ACC112 (cell line): ENCODE measurements at regions not wholly inside any gene's neighbourhood (a gene's known extent, or its start where the extent isn't known, plus 50 kb on each side); places are given as distances from the start of the nearest gene placed in this dataset.

Source experiments
- H2AFZ ChIP-seq: fragments of 200-600 bp; sonication (generic); one replicate; pipeline ENCODE4 v1.6.0; 2017; ENCODE audit warnings: antibody characterized with exemption, low read length; ENCODE audit not compliant: unreplicated experiment
- H3K27ac ChIP-seq: fragments of 200-600 bp; sonication (generic); 2 replicates; pipeline ENCODE4 v1.5.1; 2014; ENCODE audit warnings: low read depth, mild to moderate bottlenecking, antibody characterized with exemption, low read length, moderate library complexity
- H3K27me3 ChIP-seq: fragments of 200-600 bp; sonication (generic); 2 replicates; pipeline ENCODE4 v1.6.1; 2014; ENCODE audit warnings: mild to moderate bottlenecking, antibody characterized with exemption, low read length, moderate library complexity, mixed read lengths; ENCODE audit not compliant: insufficient read depth
- H3K36me3 ChIP-seq: fragments of 200-600 bp; sonication (generic); 2 replicates; pipeline ENCODE4 v1.6.1; 2016; ENCODE audit warnings: mild to moderate bottlenecking, antibody characterized with exemption, low read length, moderate library complexity, mixed read lengths; ENCODE audit not compliant: insufficient read depth
- H3K4me1 ChIP-seq: fragments of 200-600 bp; sonication (generic); one replicate; pipeline ENCODE4 v1.6.1; 2016; ENCODE audit warnings: low read length, mixed read lengths; ENCODE audit not compliant: insufficient read depth, unreplicated experiment, control insufficient read depth
- H3K4me3 ChIP-seq: fragments of 200-600 bp; sonication (generic); 2 replicates; pipeline ENCODE4 v1.5.1; 2014; ENCODE audit warnings: mild to moderate bottlenecking, low read depth, low read length
- H3K79me2 ChIP-seq: fragments of 200-600 bp; sonication (generic); one replicate; pipeline ENCODE4 v1.6.0; 2016; ENCODE audit warnings: low read length; ENCODE audit not compliant: control insufficient read depth, unreplicated experiment, insufficient read depth

GRCh38 chr7:135847242-135847641 is 98.6 kb upstream of the FAM180A start:
- Histone ChIP-seq H3K36me3 (no peaks in the 10 kb centered on the region), H3K4me1 (no peaks in the 10 kb centered on the region)

GRCh38 chr7:135846339-135846738 is 97.7 kb upstream of the FAM180A start:
- no peaks in the 10 kb centered on the region for H3K27me3 ChIP-seq

More at GRCh38 chr7:135847242-135847641, 98.6 kb upstream of the FAM180A start:
- Histone ChIP-seq H3K79me2 (no peaks in the 10 kb centered on the region), H3K27ac (no peak overlapping the region), H2AFZ (no peak overlapping the region), H3K27me3 (no peaks in the 10 kb centered on the region), H3K4me3 (no peak overlapping the region)

GRCh38 chr7:135845415-135846075 is 96.9 kb upstream of the FAM180A start:
- Histone ChIP-seq H3K27ac (no peak overlapping the region), H2AFZ (no peak overlapping the region), H3K36me3 (no peaks in the 10 kb centered on the region), H3K27me3 (no peaks in the 10 kb centered on the region), H3K4me1 (no peaks in the 10 kb centered on the region), H3K79me2 (no peaks in the 10 kb centered on the region), H3K4me3 (no peak overlapping the region)

More at GRCh38 chr7:135846339-135846738, 97.7 kb upstream of the FAM180A start:
- no peak overlapping the region for H3K4me3 ChIP-seq
- no peak overlapping the region for H2AFZ ChIP-seq
- H3K4me1 ChIP-seq: no peaks in the 10 kb centered on the region
- H3K36me3 ChIP-seq: no peaks in the 10 kb centered on the region
- no peak overlapping the region for H3K27ac ChIP-seq
- H3K79me2 ChIP-seq: no peaks in the 10 kb centered on the region

GRCh38 chr7:135844903-135845302 is 96.3 kb upstream of the FAM180A start:
- H3K27ac ChIP-seq: no peak overlapping the region
- no peaks in the 10 kb centered on the region for H3K36me3 ChIP-seq
- H3K27me3 ChIP-seq: no peaks in the 10 kb centered on the region
- no peak overlapping the region for H2AFZ ChIP-seq
- H3K4me1 ChIP-seq: no peaks in the 10 kb centered on the region
- H3K4me3 ChIP-seq: no peak overlapping the region
- no peaks in the 10 kb centered on the region for H3K79me2 ChIP-seq

- Histone ChIP-seq H3K27me3 (no peaks in the 10 kb centered on the region), H3K27ac (no peak overlapping the region), H3K4me3 (no peak overlapping the region), H2AFZ (no peak overlapping the region), H3K79me2 (no peaks in the 10 kb centered on the region), H3K36me3 (no peaks in the 10 kb centered on the region), H3K4me1 (no peaks in the 10 kb centered on the region)
Measured at GRCh38 chr7:135843214-135843613, 94.6 kb upstream of the FAM180A start.

GRCh38 chr7:135842446-135843179 is 94.0 kb upstream of the FAM180A start:
- Histone ChIP-seq H3K4me1 (no peaks in the 10 kb centered on the region), H3K27me3 (peaks cover 3% of the 10 kb centered on the region; the same call in 1 of the 2 replicates), H2AFZ (no peak overlapping the region), H3K4me3 (no peak overlapping the region), H3K27ac (no peak overlapping the region), H3K79me2 (no peaks in the 10 kb centered on the region), H3K36me3 (no peaks in the 10 kb centered on the region)

GRCh38 chr7:135840591-135840990 is 92.0 kb upstream of the FAM180A start:
- H3K79me2 ChIP-seq: no peaks in the 10 kb centered on the region
- no peaks in the 10 kb centered on the region for H3K36me3 ChIP-seq
- H3K4me3 ChIP-seq: no peak overlapping the region
- peaks cover 7% of the 10 kb centered on the region; the same call in 1 of the 2 replicates for H3K27me3 ChIP-seq
- H3K27ac ChIP-seq: no peak overlapping the region
- no peak overlapping the region for H2AFZ ChIP-seq
- no peaks in the 10 kb centered on the region for H3K4me1 ChIP-seq

GRCh38 chr7:135837675-135838074 is 89.1 kb upstream of the FAM180A start:
- Histone ChIP-seq H3K4me1 (no peaks in the 10 kb centered on the region), H3K27ac (no peak overlapping the region)

GRCh38 chr7:135834266-135834665 is 85.7 kb upstream of the FAM180A start:
- no peaks in the 10 kb centered on the region for H3K36me3 ChIP-seq
- H3K27ac ChIP-seq: no peak overlapping the region
- no peaks in the 10 kb centered on the region for H3K79me2 ChIP-seq
- H3K27me3 ChIP-seq: peaks cover 34% of the 10 kb centered on the region
- no peak overlapping the region for H2AFZ ChIP-seq
- no peaks in the 10 kb centered on the region for H3K4me1 ChIP-seq
- no peak overlapping the region for H3K4me3 ChIP-seq

More at GRCh38 chr7:135837675-135838074, 89.1 kb upstream of the FAM180A start:
- Histone ChIP-seq H2AFZ (no peak overlapping the region), H3K79me2 (no peaks in the 10 kb centered on the region), H3K36me3 (no peaks in the 10 kb centered on the region), H3K27me3 (peaks cover 17% of the 10 kb centered on the region; the same call in 1 of the 2 replicates), H3K4me3 (no peak overlapping the region)

- H3K27me3 ChIP-seq: peaks cover 41% of the 10 kb centered on the region
- no peaks in the 10 kb centered on the region for H3K4me1 ChIP-seq
- H3K36me3 ChIP-seq: no peaks in the 10 kb centered on the region
- H3K79me2 ChIP-seq: no peaks in the 10 kb centered on the region
- H3K27ac ChIP-seq: no peak overlapping the region
- no peak overlapping the region for H3K4me3 ChIP-seq
- H2AFZ ChIP-seq: no peak overlapping the region
Measured at GRCh38 chr7:135833642-135834041, 85.0 kb upstream of the FAM180A start.
